ENCODE measurements at regions not wholly inside any gene's neighbourhood (a gene's known extent, or its start where the extent isn't known, plus 50 kb on each side); places are given as distances from the start of the nearest gene placed in this dataset.

- no peak for DNase-seq (ENCODE audit: low read depth in 4 of 4, low spot score in 3 of 4)
Observed at GRCh38 chr1:200323856-200324400, 85.9 kb downstream of the ZNF281 start.

- no peak for DNase-seq (ENCODE audit: low read depth in 4 of 4, low spot score in 3 of 4)
Observed at GRCh38 chr1:200319148-200319547, 90.7 kb downstream of the ZNF281 start.

GRCh38 chr1:200317236-200317635 is 92.6 kb downstream of the ZNF281 start:
- no peak for DNase-seq (ENCODE audit: low read depth in 4 of 4, low spot score in 3 of 4)

GRCh38 chr1:200316148-200316803 is 93.6 kb downstream of the ZNF281 start:
- no peak for DNase-seq (ENCODE audit: low read depth in 4 of 4, low spot score in 3 of 4)

GRCh38 chr1:200314085-200314750 is 95.6 kb downstream of the ZNF281 start:
- DNase-seq (ENCODE audit: low read depth in 4 of 4, low spot score in 3 of 4): no peak

- no peak for DNase-seq (ENCODE audit: low read depth in 4 of 4, low spot score in 3 of 4)
Observed at GRCh38 chr1:200311256-200311655, 98.6 kb downstream of the ZNF281 start.

- DNase-seq (ENCODE audit: low read depth in 4 of 4, low spot score in 3 of 4): no peak
Observed at GRCh38 chr1:200310824-200311223, 99.0 kb downstream of the ZNF281 start.

- no peak for DNase-seq (ENCODE audit: low read depth in 4 of 4, low spot score in 3 of 4)
Observed at GRCh38 chr1:200307755-200308066, 102.1 kb downstream of the ZNF281 start.

- no peak for DNase-seq (ENCODE audit: low read depth in 4 of 4, low spot score in 3 of 4)
Observed at GRCh38 chr1:200306944-200307754, 102.7 kb downstream of the ZNF281 start.

- DNase-seq (ENCODE audit: low read depth in 4 of 4, low spot score in 3 of 4): no peak
Observed at GRCh38 chr1:200305806-200306205, 104.0 kb downstream of the ZNF281 start.

- DNase-seq (ENCODE audit: low read depth in 4 of 4, low spot score in 3 of 4): no peak
Observed at GRCh38 chr1:200304171-200304570, 105.7 kb downstream of the ZNF281 start.

- DNase-seq (ENCODE audit: low read depth in 4 of 4, low spot score in 3 of 4): no peak
Observed at GRCh38 chr1:200302921-200303290, 106.9 kb downstream of the ZNF281 start.

- no peak for DNase-seq (ENCODE audit: low read depth in 4 of 4, low spot score in 3 of 4)
Observed at GRCh38 chr1:200302192-200302920, 107.5 kb downstream of the ZNF281 start.

- no peak for DNase-seq (ENCODE audit: low read depth in 4 of 4, low spot score in 3 of 4)
Observed at GRCh38 chr1:200301152-200301551, 108.7 kb downstream of the ZNF281 start.

GRCh38 chr1:200299571-200299970 is 110.3 kb downstream of the ZNF281 start:
- no peak for DNase-seq (ENCODE audit: low read depth in 4 of 4, low spot score in 3 of 4)

- DNase-seq (ENCODE audit: low read depth in 4 of 4, low spot score in 3 of 4): no peak
Observed at GRCh38 chr1:200298242-200298641, 111.6 kb downstream of the ZNF281 start.

GRCh38 chr1:200296091-200296661 is 113.7 kb downstream of the ZNF281 start:
- DNase-seq (ENCODE audit: low read depth in 4 of 4, low spot score in 3 of 4): no peak

GRCh38 chr1:200294241-200294640 is 115.6 kb downstream of the ZNF281 start:
- DNase-seq (ENCODE audit: low read depth in 4 of 4, low spot score in 3 of 4): no peak

- DNase-seq (ENCODE audit: low read depth in 4 of 4, low spot score in 3 of 4): no peak
Observed at GRCh38 chr1:200292699-200293098, 117.1 kb downstream of the ZNF281 start.

GRCh38 chr1:200291106-200291505 is 118.7 kb downstream of the ZNF281 start:
- no peak for DNase-seq (ENCODE audit: low read depth in 4 of 4, low spot score in 3 of 4)
